H1 (cell line): ENCODE measurements at regions not wholly inside any gene's neighbourhood (a gene's known extent, or its start where the extent isn't known, plus 50 kb on each side); places are given as distances from the start of the nearest gene placed in this dataset.

Experiments used
- ATF2 ChIP-seq: IDR thresholded peaks from 2 replicates; pipeline ENCODE4 v1.6.1; 2012; ENCODE audit warnings: low read length, inconsistent platforms
- CTCF ChIP-seq, 3 experiments: IDR thresholded peaks; 1 replicate in 2 of 3; 2 replicates in 1 of 3; pipeline versions ENCODE4 v1.5.1 to v1.6.1; 2011; ENCODE audit warnings: low read length in 3 of 3, mild to moderate bottlenecking in 3 of 3, inconsistent platforms in 2 of 3, low read depth in 1 of 3, moderate library complexity in 1 of 3; ENCODE audit not compliant: insufficient read depth in 1 of 3; ENCODE audit errors: control extremely low read depth in 1 of 3
- GABPA ChIP-seq: IDR thresholded peaks from 2 replicates; pipeline ENCODE4 v1.6.1; 2011; ENCODE audit warnings: mild to moderate bottlenecking, low read length, moderate library complexity, borderline replicate concordance; ENCODE audit not compliant: insufficient read depth
- RBBP5 ChIP-seq: IDR thresholded peaks from 2 replicates; pipeline ENCODE4 v1.7.1; 2012; ENCODE audit warnings: low read depth, mild to moderate bottlenecking, inconsistent platforms, low read length, moderate library complexity, borderline replicate concordance
- RNF2 ChIP-seq: fragments of 200-900, 300-1000 bp; sonication (generic); IDR thresholded peaks from 2 replicates; pipeline ENCODE4 v1.7.1; 2016; ENCODE audit warnings: borderline replicate concordance, low read depth, mild to moderate bottlenecking, antibody characterized with exemption, low read length; ENCODE audit not compliant: poor library complexity, severe bottlenecking; ENCODE audit errors: missing control alignments
- SAP30 ChIP-seq: fragments of 300-600 bp; sonication (generic); IDR thresholded peaks from 2 replicates; pipeline ENCODE4 v1.7.1; 2012; ENCODE audit warnings: low read length, moderate library complexity, mild to moderate bottlenecking, inconsistent platforms; ENCODE audit not compliant: insufficient read depth, insufficient replicate concordance

- TF ChIP-seq ATF2 (no peak), GABPA (no peak), RBBP5 (no peak), RNF2 (no peak), CTCF (IDR thresholded peaks at IDR 0.05; ENCODE audit: control extremely low read depth in 1 of 3, insufficient read depth in 1 of 3, low read depth in 1 of 3, low read length in 3 of 3) (no peak), SAP30 (no peak)
Measured at GRCh38 chr4:179894066-179894778, 2349.0 kb upstream of the TENM3 start (continued).
